AG04450 (cell line): ENCODE measurements at regions not wholly inside any gene's neighbourhood (a gene's known extent, or its start where the extent isn't known, plus 50 kb on each side); places are given as distances from the start of the nearest gene placed in this dataset.

Experiments used
- CTCF ChIA-PET: fragments of 300-600, 350-600 bp; formaldehyde crosslinking; extraction: SDS; loops from one replicate; lab custom pipeline; 2022; ENCODE audit warnings: antibody characterized with exemption, inconsistent platforms; lab: Charles Lee
- POLR2A ChIA-PET: fragments of 350-600 bp; formaldehyde crosslinking; extraction: SDS; loops from one replicate; lab custom pipeline; 2021; ENCODE audit warnings: antibody characterized with exemption, inconsistent platforms; lab: Yijun Ruan, JAX
- DNase-seq: peaks from one replicate; pipeline ENCODE4 v3.0.0-alpha.2; 2011; ENCODE audit warnings: low read depth, low spot score
- H3K27ac ChIP-seq: one replicate; pipeline ENCODE4 v1.5.1; 2012; ENCODE audit warnings: low read depth, low read length, control low read depth
- H3K27me3 ChIP-seq: one replicate; pipeline ENCODE4 v1.6.0; 2012; ENCODE audit warnings: low read length; ENCODE audit not compliant: control insufficient read depth, insufficient read depth
- H3K4me3 ChIP-seq: 2 replicates; pipeline ENCODE4 v1.5.1; 2011; ENCODE audit warnings: mild to moderate bottlenecking, low read depth, low read length, control low read depth
- H3K9me3 ChIP-seq: 2 replicates; pipeline ENCODE4 v1.5.1; 2012; ENCODE audit warnings: low read length; ENCODE audit not compliant: control insufficient read depth, insufficient read depth
- CTCF ChIP-seq: IDR thresholded peaks from 2 replicates; pipeline ENCODE4 v1.5.1; 2011; ENCODE audit warnings: low read depth, low read length, control low read depth, inconsistent platforms

GRCh38 chr2:220181165-220181564, 553.7 kb downstream of the SLC4A3 start:
- TF ChIP-seq CTCF, result no peak
- no peaks in the 10 kb centered on the region for H3K9me3 ChIP-seq
- H3K27me3 ChIP-seq, result no peaks in the 10 kb centered on the region
- H3K4me3 ChIP-seq, result no peak overlapping the region
- POLR2A ChIA-PET, result interaction anchor here (0.7 kb wide), 1 partner anchor 700 kb away, joined by 4 read pairs; no protein-coding TSS in a partner anchor
- no peak overlapping the region for H3K27ac ChIP-seq
- CTCF ChIA-PET, result no interaction called here
- DNase-seq, result no peak

GRCh38 chr2:220182790-220183189, 555.4 kb downstream of the SLC4A3 start:
- no peak overlapping the region for H3K4me3 ChIP-seq
- POLR2A ChIA-PET, result no interaction called here
- CTCF ChIA-PET, result no interaction called here
- no peaks in the 10 kb centered on the region for H3K27me3 ChIP-seq
- TF ChIP-seq CTCF, result no peak
- no peak for DNase-seq
- H3K9me3 ChIP-seq, result no peaks in the 10 kb centered on the region
- no peak overlapping the region for H3K27ac ChIP-seq

- H3K27ac ChIP-seq, result no peak overlapping the region
- no peaks in the 10 kb centered on the region for H3K9me3 ChIP-seq
- H3K4me3 ChIP-seq, result no peak overlapping the region
- POLR2A ChIA-PET, result no interaction called here
- H3K27me3 ChIP-seq, result no peaks in the 10 kb centered on the region
- CTCF ChIA-PET, result no interaction called here
- no peak for DNase-seq
- peak; percentile 23; the same call in 1 of the 2 replicates for TF ChIP-seq CTCF
Observed at GRCh38 chr2:220185766-220186305, 558.4 kb downstream of the SLC4A3 start.

- TF ChIP-seq CTCF, result no peak
- Histone ChIP-seq H3K4me3 (no peak overlapping the region), H3K27ac (no peak overlapping the region), H3K9me3 (peaks cover 14% of the 10 kb centered on the region), H3K27me3 (no peaks in the 10 kb centered on the region)
- ChIA-PET CTCF (no interaction called here), POLR2A (no interaction called here)
- DNase-seq, result no peak
Observed at GRCh38 chr2:220188031-220188430, 560.6 kb downstream of the SLC4A3 start.

GRCh38 chr2:220191031-220191430, 563.6 kb downstream of the SLC4A3 start:
- ChIA-PET CTCF (interaction anchor here (0.6 to 1.1 kb wide), 2 partner anchors 8 to 522 kb away, joined by 4 to 9 read pairs; no protein-coding TSS in a partner anchor), POLR2A (no interaction called here)
- Histone ChIP-seq H3K27me3 (no peaks in the 10 kb centered on the region), H3K27ac (no peak overlapping the region), H3K9me3 (peaks cover 18% of the 10 kb centered on the region), H3K4me3 (no peak overlapping the region)
- TF ChIP-seq CTCF, result no peak
- no peak for DNase-seq
